ENCODE measurements at regions not wholly inside any gene's neighbourhood (a gene's known extent, or its start where the extent isn't known, plus 50 kb on each side); places are given as distances from the start of the nearest gene placed in this dataset.
A peak's percentile ranks its signal among the peaks of the same experiment; 100 is the strongest.

DNA sequence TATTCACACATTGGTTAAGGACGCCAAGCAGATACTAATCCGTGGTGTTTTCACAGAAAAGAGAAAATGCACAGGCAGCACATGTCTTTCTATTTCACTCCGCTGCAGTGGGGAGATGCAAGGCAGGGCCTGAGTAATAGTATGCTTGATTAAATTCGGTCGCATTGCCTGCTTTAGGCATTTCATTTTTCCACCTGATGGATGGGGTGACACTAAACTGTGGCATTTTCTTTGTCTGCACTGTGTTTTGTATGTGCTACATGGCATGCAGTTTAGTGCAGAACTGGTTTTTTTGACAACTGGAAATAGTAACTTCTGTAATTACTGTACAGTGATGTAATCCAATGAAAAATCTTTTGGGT lies 94.9 kb downstream of the SLC17A6 start:
- Histone ChIP-seq H3K4me1 (ENCODE audit: control insufficient read depth, extremely low read depth, insufficient read depth, low read length) (no peaks in the 10 kb centered on the region), H2AFZ (ENCODE audit: low read length) (peak overlapping the region; percentile 11), H3K9ac (ENCODE audit: insufficient read depth, low read length) (no peak overlapping the region), H3K4me2 (ENCODE audit: extremely low read depth, insufficient read depth, low read length) (peak overlapping the region; percentile 42), H3K27ac (ENCODE audit: insufficient read depth, low read length) (peak overlapping the region; percentile 1), H4K20me1 (ENCODE audit: control insufficient read depth, extremely low read depth, insufficient read depth, low read length) (no peaks in the 10 kb centered on the region), H3K4me3 (replicated peaks in 1 of 4; ENCODE audit: control extremely low read depth in 1 of 4, insufficient read depth in 1 of 4, low read depth in 3 of 4, low read length in 4 of 4) (peak overlapping the region in 3 of 4 experiments; percentile 0 to 66 (median 52)), H3K36me3 (ENCODE audit: control insufficient read depth, insufficient read depth, low read length) (no peaks in the 10 kb centered on the region), H3K27me3 (ENCODE audit: control insufficient read depth, insufficient read depth, low read length) (no peaks in the 10 kb centered on the region), H3K9me3 (ENCODE audit: control insufficient read depth, insufficient read depth, low read depth, low read length) (no peaks in the 10 kb centered on the region), H3K79me2 (ENCODE audit: control insufficient read depth, insufficient read depth, low read length) (no peaks in the 10 kb centered on the region)
- DNase-seq (ENCODE audit: low read depth in 2 of 2), result peak in 1 of 2 donors; percentile 78
- TF ChIP-seq, protein P1, sequence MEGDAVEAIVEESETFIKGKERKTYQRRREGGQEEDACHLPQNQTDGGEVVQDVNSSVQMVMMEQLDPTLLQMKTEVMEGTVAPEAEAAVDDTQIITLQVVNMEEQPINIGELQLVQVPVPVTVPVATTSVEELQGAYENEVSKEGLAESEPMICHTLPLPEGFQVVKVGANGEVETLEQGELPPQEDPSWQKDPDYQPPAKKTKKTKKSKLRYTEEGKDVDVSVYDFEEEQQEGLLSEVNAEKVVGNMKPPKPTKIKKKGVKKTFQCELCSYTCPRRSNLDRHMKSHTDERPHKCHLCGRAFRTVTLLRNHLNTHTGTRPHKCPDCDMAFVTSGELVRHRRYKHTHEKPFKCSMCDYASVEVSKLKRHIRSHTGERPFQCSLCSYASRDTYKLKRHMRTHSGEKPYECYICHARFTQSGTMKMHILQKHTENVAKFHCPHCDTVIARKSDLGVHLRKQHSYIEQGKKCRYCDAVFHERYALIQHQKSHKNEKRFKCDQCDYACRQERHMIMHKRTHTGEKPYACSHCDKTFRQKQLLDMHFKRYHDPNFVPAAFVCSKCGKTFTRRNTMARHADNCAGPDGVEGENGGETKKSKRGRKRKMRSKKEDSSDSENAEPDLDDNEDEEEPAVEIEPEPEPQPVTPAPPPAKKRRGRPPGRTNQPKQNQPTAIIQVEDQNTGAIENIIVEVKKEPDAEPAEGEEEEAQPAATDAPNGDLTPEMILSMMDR (conservative IDR thresholded peaks at IDR 0.05 in 1 of 2, IDR thresholded peaks at IDR 0.05 in 1 of 2; ENCODE audit: low read depth in 1 of 2, low read length in 2 of 2), result no peak
- no peak for TF ChIP-seq EZH2 (IDR thresholded peaks at IDR 0.05; ENCODE audit: low read length, missing control alignments)

DNA sequence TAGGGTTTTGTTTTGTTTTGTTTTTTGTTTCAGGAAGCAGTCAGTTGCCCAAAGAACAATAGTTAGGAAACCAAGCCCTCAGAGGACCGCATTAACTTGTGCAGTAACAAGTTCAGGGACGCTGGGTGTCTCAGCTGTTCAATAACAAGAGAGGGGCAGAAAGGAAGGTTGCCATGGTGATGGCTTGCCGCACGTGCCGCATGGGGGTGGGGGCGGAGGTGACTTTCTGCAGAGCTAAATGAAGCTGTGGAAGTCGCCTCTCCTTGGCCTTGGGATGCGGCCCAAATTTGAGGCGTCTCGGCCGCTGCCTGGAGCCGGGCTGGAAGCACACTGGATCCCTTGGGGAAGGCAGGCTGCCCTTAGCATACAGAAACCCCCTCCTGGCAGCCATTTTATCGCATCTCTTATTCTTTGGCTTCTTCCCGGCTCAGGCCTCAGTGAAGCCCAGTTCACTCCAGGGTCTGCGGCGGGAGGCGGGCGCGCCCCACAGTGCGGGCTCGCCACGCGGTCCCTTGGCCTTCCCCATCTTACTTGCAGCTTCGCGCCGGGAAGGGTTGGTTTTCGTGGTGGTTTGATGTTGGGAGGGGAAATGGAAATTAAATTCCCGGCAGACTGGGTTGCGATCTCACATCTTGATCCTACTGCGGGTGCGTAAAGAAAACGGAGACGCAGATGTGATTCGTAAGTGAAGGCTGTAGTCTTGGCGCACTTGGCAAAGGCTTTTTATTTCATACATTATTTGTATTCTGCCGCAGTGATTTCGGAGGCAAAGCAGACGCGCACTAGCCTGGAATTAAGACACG lies 94.3 kb downstream of the SLC17A6 start:
- Histone ChIP-seq H3K27ac (ENCODE audit: insufficient read depth, low read length) (peak overlapping the region; percentile 1), H3K36me3 (ENCODE audit: control insufficient read depth, insufficient read depth, low read length) (no peaks in the 10 kb centered on the region), H3K9ac (ENCODE audit: insufficient read depth, low read length) (no peak overlapping the region), H3K27me3 (ENCODE audit: control insufficient read depth, insufficient read depth, low read length) (no peaks in the 10 kb centered on the region), H3K79me2 (ENCODE audit: control insufficient read depth, insufficient read depth, low read length) (no peaks in the 10 kb centered on the region), H2AFZ (ENCODE audit: low read length) (peak overlapping the region; percentile 69), H3K4me2 (ENCODE audit: extremely low read depth, insufficient read depth, low read length) (peak overlapping the region; percentile 55), H3K4me3 (replicated peaks in 1 of 4; ENCODE audit: control extremely low read depth in 1 of 4, insufficient read depth in 1 of 4, low read depth in 3 of 4, low read length in 4 of 4) (peak overlapping the region in 3 of 4 experiments; percentile 0 to 66 (median 52)), H3K4me1 (ENCODE audit: control insufficient read depth, extremely low read depth, insufficient read depth, low read length) (no peaks in the 10 kb centered on the region), H3K9me3 (ENCODE audit: control insufficient read depth, insufficient read depth, low read depth, low read length) (no peaks in the 10 kb centered on the region), H4K20me1 (ENCODE audit: control insufficient read depth, extremely low read depth, insufficient read depth, low read length) (no peaks in the 10 kb centered on the region)
- TF ChIP-seq, protein P1 (conservative IDR thresholded peaks at IDR 0.05 in 1 of 2, IDR thresholded peaks at IDR 0.05 in 1 of 2; ENCODE audit: low read depth in 1 of 2, low read length in 2 of 2), result no peak
- no peak for TF ChIP-seq EZH2 (IDR thresholded peaks at IDR 0.05; ENCODE audit: low read length, missing control alignments)
- DNase-seq (ENCODE audit: low read depth in 2 of 2), result peak; percentile 62 to 66

DNA sequence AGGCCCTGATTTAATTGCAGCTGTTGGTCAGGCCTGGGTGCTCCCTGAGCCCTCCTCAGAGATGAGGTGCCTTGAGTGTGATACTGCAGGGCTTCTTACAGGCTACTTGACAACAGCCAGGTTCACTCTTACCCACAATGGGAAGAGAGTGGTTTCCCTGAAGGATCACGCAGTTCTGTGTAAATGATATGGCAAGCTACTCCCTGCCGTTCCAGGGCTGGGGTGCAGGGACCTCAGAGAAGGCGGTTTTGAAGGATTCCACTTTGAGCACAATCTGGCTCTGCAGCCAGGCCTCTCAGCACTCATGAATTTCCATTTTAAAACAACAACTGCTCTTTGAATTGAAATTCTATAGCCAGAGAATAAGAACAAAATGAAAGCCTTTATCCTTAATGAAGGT lies 92.9 kb downstream of the SLC17A6 start:
- H4K20me1 ChIP-seq (ENCODE audit: control insufficient read depth, extremely low read depth, insufficient read depth, low read length), result no peaks in the 10 kb centered on the region
- no peaks in the 10 kb centered on the region for H3K36me3 ChIP-seq (ENCODE audit: control insufficient read depth, insufficient read depth, low read length)
- no peaks in the 10 kb centered on the region for H3K9me3 ChIP-seq (ENCODE audit: control insufficient read depth, insufficient read depth, low read depth, low read length)
- H3K79me2 ChIP-seq (ENCODE audit: control insufficient read depth, insufficient read depth, low read length), result no peaks in the 10 kb centered on the region
- no peaks in the 10 kb centered on the region for H3K27me3 ChIP-seq (ENCODE audit: control insufficient read depth, insufficient read depth, low read length)
- DNase-seq (ENCODE audit: low read depth in 2 of 2), result no peak
- TF ChIP-seq, protein P1 (conservative IDR thresholded peaks at IDR 0.05 in 1 of 2, IDR thresholded peaks at IDR 0.05 in 1 of 2; ENCODE audit: low read depth in 1 of 2, low read length in 2 of 2), result no peak
- TF ChIP-seq EZH2 (IDR thresholded peaks at IDR 0.05; ENCODE audit: low read length, missing control alignments), result no peak
- no peak overlapping the region for H2AFZ ChIP-seq (ENCODE audit: low read length)
- H3K4me3 ChIP-seq (replicated peaks in 1 of 4; ENCODE audit: control extremely low read depth in 1 of 4, insufficient read depth in 1 of 4, low read depth in 3 of 4, low read length in 4 of 4), result no peak overlapping the region
- H3K4me1 ChIP-seq (ENCODE audit: control insufficient read depth, extremely low read depth, insufficient read depth, low read length), result no peaks in the 10 kb centered on the region
- H3K4me2 ChIP-seq (ENCODE audit: extremely low read depth, insufficient read depth, low read length), result no peak overlapping the region
- no peak overlapping the region for H3K9ac ChIP-seq (ENCODE audit: insufficient read depth, low read length)
- no peak overlapping the region for H3K27ac ChIP-seq (ENCODE audit: insufficient read depth, low read length)

All from fibroblast of lung (primary cell).